Fibroblast of lung (primary cell): ENCODE measurements at regions not wholly inside any gene's neighbourhood (a gene's known extent, or its start where the extent isn't known, plus 50 kb on each side); places are given as distances from the start of the nearest gene placed in this dataset.

Experiments used
- DNase-seq, 2 donors: peaks; one replicate each; pipeline versions ENCODE4 v3.0.0 to v3.0.0-alpha.2; 2010; ENCODE audit warnings: low read depth in 2 of 2
- H2AFZ ChIP-seq: 2 replicates; pipeline ENCODE4 v1.5.1; 2012; ENCODE audit warnings: low read length, control low read depth, inconsistent platforms
- H3K27ac ChIP-seq: 2 replicates; pipeline ENCODE4 v1.5.1; 2011; ENCODE audit warnings: low read length, control low read depth; ENCODE audit not compliant: insufficient read depth
- H3K27me3 ChIP-seq: 2 replicates; pipeline ENCODE4 v1.5.1; 2011; ENCODE audit warnings: mild to moderate bottlenecking, low read length; ENCODE audit not compliant: control insufficient read depth, insufficient read depth
- H3K36me3 ChIP-seq: 2 replicates; pipeline ENCODE4 v1.5.1; 2011; ENCODE audit warnings: low read length; ENCODE audit not compliant: control insufficient read depth, insufficient read depth
- H3K4me1 ChIP-seq: 2 replicates; pipeline ENCODE4 v1.5.1; 2011; ENCODE audit warnings: low read length; ENCODE audit not compliant: control insufficient read depth, insufficient read depth; ENCODE audit errors: extremely low read depth
- H3K4me2 ChIP-seq: 2 replicates; pipeline ENCODE4 v1.5.1; 2011; ENCODE audit warnings: low read length, control low read depth; ENCODE audit not compliant: insufficient read depth; ENCODE audit errors: extremely low read depth
- H3K4me3 ChIP-seq, 4 experiments: fragments of 200-600 bp in 1 of 4; sonication (generic) in 1 of 4; replicated peaks in 1 of 4; 2 replicates each; pipeline ENCODE4 v1.5.1; 2011 to 2016; ENCODE audit warnings: low read length in 4 of 4, low read depth in 3 of 4, mild to moderate bottlenecking in 3 of 4, control low read depth in 2 of 4, inconsistent platforms in 1 of 4, mixed read lengths in 1 of 4; ENCODE audit not compliant: insufficient read depth in 1 of 4; ENCODE audit errors: control extremely low read depth in 1 of 4
- H3K79me2 ChIP-seq: 2 replicates; pipeline ENCODE4 v1.5.1; 2012; ENCODE audit warnings: mild to moderate bottlenecking, low read length, inconsistent platforms; ENCODE audit not compliant: control insufficient read depth, insufficient read depth
- H3K9ac ChIP-seq: 2 replicates; pipeline ENCODE4 v1.5.1; 2011; ENCODE audit warnings: mild to moderate bottlenecking, low read length, control low read depth; ENCODE audit not compliant: insufficient read depth
- H3K9me3 ChIP-seq: 2 replicates; pipeline ENCODE4 v1.5.1; 2012; ENCODE audit warnings: low read depth, low read length; ENCODE audit not compliant: control insufficient read depth, insufficient read depth
- H4K20me1 ChIP-seq: 2 replicates; pipeline ENCODE4 v1.5.1; 2011; ENCODE audit warnings: low read length; ENCODE audit not compliant: control insufficient read depth, insufficient read depth; ENCODE audit errors: extremely low read depth
- EZH2 ChIP-seq: IDR thresholded peaks from 2 replicates; pipeline ENCODE4 v1.5.1; 2012; ENCODE audit warnings: low read length, control low read depth, mild to moderate bottlenecking; ENCODE audit errors: missing control alignments
- TF ChIP-seq, protein P1 (sequence below), 2 donors: IDR thresholded peaks in 1 of 2; conservative IDR thresholded peaks in 1 of 2; 1 replicate in 1 of 2; 2 replicates in 1 of 2; pipeline ENCODE4 v1.5.1; 2011 to 2012; ENCODE audit warnings: low read length in 2 of 2, control low read depth in 1 of 2, inconsistent platforms in 1 of 2, low read depth in 1 of 2, mild to moderate bottlenecking in 1 of 2

DNA sequence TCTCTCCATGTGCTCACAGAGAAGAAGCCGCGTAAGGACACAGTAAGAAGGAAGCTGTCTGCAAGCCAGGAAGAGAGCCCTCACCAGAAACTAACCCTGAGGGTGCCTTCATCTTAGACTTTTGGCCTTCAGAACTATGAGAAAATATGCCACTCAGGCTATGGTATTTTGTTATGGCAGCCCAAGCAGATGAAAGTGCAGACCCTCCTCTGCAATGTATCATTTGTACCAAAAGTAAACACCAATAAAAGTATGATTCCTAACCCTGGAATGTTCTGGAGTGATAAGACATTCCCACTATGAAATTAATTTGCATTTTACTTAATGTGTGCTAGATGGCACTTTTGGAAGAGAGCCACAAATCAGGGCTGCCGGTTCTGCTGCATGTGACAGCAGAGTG lies 594.3 kb downstream of the UTRN start:
- Histone ChIP-seq H3K4me3 (no peak overlapping the region), H3K9me3 (no peaks in the 10 kb centered on the region), H3K4me1 (no peaks in the 10 kb centered on the region), H4K20me1 (no peaks in the 10 kb centered on the region), H3K36me3 (no peaks in the 10 kb centered on the region), H3K79me2 (no peaks in the 10 kb centered on the region), H2AFZ (no peak overlapping the region), H3K27me3 (no peaks in the 10 kb centered on the region), H3K27ac (no peak overlapping the region), H3K9ac (no peak overlapping the region), H3K4me2 (no peak overlapping the region)
- DNase-seq: no peak
- TF ChIP-seq EZH2: no peak
- TF ChIP-seq, protein P1, sequence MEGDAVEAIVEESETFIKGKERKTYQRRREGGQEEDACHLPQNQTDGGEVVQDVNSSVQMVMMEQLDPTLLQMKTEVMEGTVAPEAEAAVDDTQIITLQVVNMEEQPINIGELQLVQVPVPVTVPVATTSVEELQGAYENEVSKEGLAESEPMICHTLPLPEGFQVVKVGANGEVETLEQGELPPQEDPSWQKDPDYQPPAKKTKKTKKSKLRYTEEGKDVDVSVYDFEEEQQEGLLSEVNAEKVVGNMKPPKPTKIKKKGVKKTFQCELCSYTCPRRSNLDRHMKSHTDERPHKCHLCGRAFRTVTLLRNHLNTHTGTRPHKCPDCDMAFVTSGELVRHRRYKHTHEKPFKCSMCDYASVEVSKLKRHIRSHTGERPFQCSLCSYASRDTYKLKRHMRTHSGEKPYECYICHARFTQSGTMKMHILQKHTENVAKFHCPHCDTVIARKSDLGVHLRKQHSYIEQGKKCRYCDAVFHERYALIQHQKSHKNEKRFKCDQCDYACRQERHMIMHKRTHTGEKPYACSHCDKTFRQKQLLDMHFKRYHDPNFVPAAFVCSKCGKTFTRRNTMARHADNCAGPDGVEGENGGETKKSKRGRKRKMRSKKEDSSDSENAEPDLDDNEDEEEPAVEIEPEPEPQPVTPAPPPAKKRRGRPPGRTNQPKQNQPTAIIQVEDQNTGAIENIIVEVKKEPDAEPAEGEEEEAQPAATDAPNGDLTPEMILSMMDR (conservative IDR thresholded peaks at IDR 0.05 in 1 of 2, IDR thresholded peaks at IDR 0.05 in 1 of 2; ENCODE audit: low read depth in 1 of 2, low read length in 2 of 2): no peak

DNA sequence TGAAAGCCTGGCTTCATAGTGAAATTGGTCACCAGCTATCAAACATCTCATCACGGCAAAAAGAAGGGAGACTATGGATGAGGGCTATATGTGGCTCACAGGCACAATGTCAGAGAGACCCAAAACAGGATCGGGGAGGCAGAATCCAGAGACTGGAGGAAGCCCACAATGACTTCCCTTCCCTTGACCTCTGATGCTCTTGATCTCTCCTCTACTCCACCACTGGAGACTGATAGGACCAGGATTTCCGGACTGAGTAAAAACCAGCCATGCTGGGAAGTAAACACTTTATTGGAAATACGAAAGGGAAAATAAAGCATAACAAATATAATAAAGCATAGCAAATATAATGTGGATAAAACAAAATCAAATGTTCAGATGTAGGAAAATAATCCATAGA lies 597.3 kb downstream of the UTRN start:
- no peak overlapping the region for H3K27ac ChIP-seq
- H3K9me3 ChIP-seq: no peaks in the 10 kb centered on the region
- no peak for DNase-seq
- H3K4me2 ChIP-seq: no peak overlapping the region
- H4K20me1 ChIP-seq: no peaks in the 10 kb centered on the region
- H3K4me1 ChIP-seq: no peaks in the 10 kb centered on the region
- H3K27me3 ChIP-seq: no peaks in the 10 kb centered on the region
- H3K79me2 ChIP-seq: no peaks in the 10 kb centered on the region
- H3K4me3 ChIP-seq: no peak overlapping the region
- H3K36me3 ChIP-seq: no peaks in the 10 kb centered on the region
- TF ChIP-seq, protein P1 (conservative IDR thresholded peaks at IDR 0.05 in 1 of 2, IDR thresholded peaks at IDR 0.05 in 1 of 2; ENCODE audit: low read depth in 1 of 2, low read length in 2 of 2): no peak
- no peak for TF ChIP-seq EZH2
- H2AFZ ChIP-seq: no peak overlapping the region
- H3K9ac ChIP-seq: no peak overlapping the region

DNA sequence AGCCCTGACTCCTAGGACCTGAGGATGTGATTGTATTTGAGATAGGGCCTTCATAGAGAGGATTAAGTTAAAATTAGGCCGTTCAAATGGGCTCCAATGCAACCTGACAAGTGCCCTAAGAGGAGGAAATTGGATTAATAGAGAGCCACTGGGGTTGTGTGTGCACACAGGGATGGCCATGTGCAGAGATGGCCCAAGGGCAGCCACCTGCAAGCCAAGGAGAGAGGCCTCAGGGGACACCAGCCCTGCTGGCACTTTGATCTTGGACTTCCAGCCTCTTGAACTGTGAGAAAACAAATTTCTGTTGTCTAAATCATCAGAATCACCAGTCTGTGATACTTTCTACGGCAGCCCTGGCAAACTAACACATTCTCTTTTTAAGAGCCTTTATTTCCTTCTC lies 598.8 kb downstream of the UTRN start:
- no peaks in the 10 kb centered on the region for H3K4me1 ChIP-seq
- H3K36me3 ChIP-seq: no peaks in the 10 kb centered on the region
- H4K20me1 ChIP-seq: no peaks in the 10 kb centered on the region
- H3K27me3 ChIP-seq: no peaks in the 10 kb centered on the region
- DNase-seq: no peak
- no peak overlapping the region for H3K4me3 ChIP-seq
- H3K27ac ChIP-seq: no peak overlapping the region
- no peak overlapping the region for H3K9ac ChIP-seq
- no peak overlapping the region for H3K4me2 ChIP-seq
- no peak for TF ChIP-seq EZH2
- TF ChIP-seq, protein P1 (conservative IDR thresholded peaks at IDR 0.05 in 1 of 2, IDR thresholded peaks at IDR 0.05 in 1 of 2; ENCODE audit: low read depth in 1 of 2, low read length in 2 of 2): no peak
- no peak overlapping the region for H2AFZ ChIP-seq
- no peaks in the 10 kb centered on the region for H3K9me3 ChIP-seq
- H3K79me2 ChIP-seq: no peaks in the 10 kb centered on the region
